RWPE2 (cell line): ENCODE measurements at regions not wholly inside any gene's neighbourhood (a gene's known extent, or its start where the extent isn't known, plus 50 kb on each side); places are given as distances from the start of the nearest gene placed in this dataset.

Source experiments
- ATAC-seq: fragments of 200-7000 bp; cut with Tn5 transposase; 3 replicates; pipeline ENCODE4 v1.9.1; 2021; ENCODE audit warnings: low read depth
- DNase-seq: peaks from one replicate; pipeline ENCODE4 v3.0.0-alpha.2; 2020; ENCODE audit warnings: low spot score
- H3K27ac ChIP-seq: fragments of 450-650 bp; 2 replicates; pipeline ENCODE4 v1.5.1; 2017; ENCODE audit warnings: mild to moderate bottlenecking; ENCODE audit not compliant: poor library complexity, severe bottlenecking
- H3K27me3 ChIP-seq: fragments of 250-450 bp; sonication (Bioruptor Pico); 2 replicates; pipeline ENCODE4 v1.5.1; 2021; ENCODE audit warnings: mild to moderate bottlenecking, moderate library complexity; ENCODE audit not compliant: insufficient read depth, poor library complexity, severe bottlenecking
- H3K36me3 ChIP-seq: fragments of 250-450 bp; sonication (Bioruptor Pico); 2 replicates; pipeline ENCODE4 v1.5.1; 2020; ENCODE audit warnings: low read depth, mild to moderate bottlenecking, moderate library complexity
- H3K4me1 ChIP-seq: fragments of 250-450 bp; sonication (Bioruptor Pico); 2 replicates; pipeline ENCODE4 v1.5.1; 2021; ENCODE audit warnings: mild to moderate bottlenecking, moderate library complexity; ENCODE audit not compliant: insufficient read depth, poor library complexity, severe bottlenecking
- H3K4me3 ChIP-seq: fragments of 250-450 bp; sonication (Bioruptor Pico); 2 replicates; pipeline ENCODE4 v1.5.1; 2021; ENCODE audit warnings: mild to moderate bottlenecking, moderate library complexity; ENCODE audit not compliant: severe bottlenecking
- H3K9me3 ChIP-seq: fragments of 250-450 bp; sonication (Bioruptor Pico); 2 replicates; pipeline ENCODE4 v1.5.1; 2021; ENCODE audit warnings: mild to moderate bottlenecking, moderate library complexity; ENCODE audit not compliant: severe bottlenecking
- CTCF ChIP-seq: fragments of 450-650 bp; IDR thresholded peaks from one replicate; pipeline ENCODE4 v1.5.1; 2017; ENCODE audit warnings: mild to moderate bottlenecking, moderate library complexity; ENCODE audit not compliant: poor library complexity, severe bottlenecking

GRCh38 chr20:40046703-40047102 is 642.3 kb downstream of the MAFB start:
- Histone ChIP-seq H3K36me3 (no peaks in the 10 kb centered on the region), H3K4me1 (no peaks in the 10 kb centered on the region), H3K27ac (no peak overlapping the region), H3K9me3 (no peaks in the 10 kb centered on the region), H3K27me3 (peaks cover 6% of the 10 kb centered on the region), H3K4me3 (no peak overlapping the region)
- ATAC-seq (no peak), DNase-seq (no peak)
- TF ChIP-seq CTCF, result no peak

DNA sequence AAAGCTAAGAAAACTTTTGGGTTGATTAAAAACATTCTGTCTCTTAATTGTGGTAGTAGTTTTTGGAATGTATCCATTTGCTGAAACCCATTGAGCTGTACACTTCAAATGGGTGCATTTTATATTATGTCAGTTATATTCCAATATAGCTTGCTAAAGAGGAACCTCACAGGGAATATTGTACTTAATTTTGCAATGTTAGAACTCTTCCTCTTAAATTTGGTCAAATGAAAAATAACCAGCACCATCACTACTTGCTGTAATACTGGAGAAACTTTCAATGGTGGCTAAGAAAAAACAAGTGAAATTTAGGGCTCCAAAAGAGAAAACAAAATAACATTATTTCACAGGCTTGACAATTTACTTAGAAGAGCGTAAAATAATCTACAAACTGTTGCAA is 651.5 kb downstream of the MAFB start:
- no peak for ATAC-seq

GRCh38 chr20:40029589-40029988 is 659.4 kb downstream of the MAFB start:
- no peak for DNase-seq
- H3K9me3 ChIP-seq, result no peaks in the 10 kb centered on the region
- no peak for ATAC-seq
- no peaks in the 10 kb centered on the region for H3K4me1 ChIP-seq
- no peak for TF ChIP-seq CTCF
- no peaks in the 10 kb centered on the region for H3K36me3 ChIP-seq
- H3K27me3 ChIP-seq, result no peaks in the 10 kb centered on the region
- no peak overlapping the region for H3K4me3 ChIP-seq
- no peak overlapping the region for H3K27ac ChIP-seq

More for the DNA sequence above, 651.5 kb downstream of the MAFB start:
- Histone ChIP-seq H3K4me3 (no peak overlapping the region), H3K4me1 (no peaks in the 10 kb centered on the region), H3K27me3 (peaks cover 11% of the 10 kb centered on the region), H3K9me3 (no peaks in the 10 kb centered on the region), H3K27ac (no peak overlapping the region), H3K36me3 (no peaks in the 10 kb centered on the region)
- no peak for TF ChIP-seq CTCF
- DNase-seq, result no peak

- Histone ChIP-seq H3K4me3 (no peak overlapping the region), H3K4me1 (no peaks in the 10 kb centered on the region), H3K27me3 (no peaks in the 10 kb centered on the region), H3K36me3 (no peaks in the 10 kb centered on the region), H3K9me3 (peaks cover 4% of the 10 kb centered on the region), H3K27ac (no peak overlapping the region)
- DNase-seq (no peak), ATAC-seq (no peak)
- no peak for TF ChIP-seq CTCF
Measured at GRCh38 chr20:40019510-40019909, 669.5 kb downstream of the MAFB start.

GRCh38 chr20:40017765-40018164 is 671.3 kb downstream of the MAFB start:
- Histone ChIP-seq H3K4me1 (no peaks in the 10 kb centered on the region), H3K9me3 (peaks cover 4% of the 10 kb centered on the region), H3K27me3 (no peaks in the 10 kb centered on the region), H3K4me3 (no peak overlapping the region), H3K36me3 (no peaks in the 10 kb centered on the region), H3K27ac (no peak overlapping the region)
- no peak for DNase-seq
- no peak for TF ChIP-seq CTCF
- no peak for ATAC-seq
